Lower lobe of right lung (tissue), 2 donors: ENCODE measurements at regions not wholly inside any gene's neighbourhood (a gene's known extent, or its start where the extent isn't known, plus 50 kb on each side); places are given as distances from the start of the nearest gene placed in this dataset.

Experiments used
- ATAC-seq, 2 donors: fragments of 200-7000 bp; cut with Tn5 transposase; one replicate each; pipeline ENCODE4 v1.9.1; 2020 to 2022; ENCODE audit warnings: mild to moderate bottlenecking in 2 of 2, moderate library complexity in 2 of 2
- DNase-seq: peaks from one replicate; pipeline ENCODE4 v3.0.0-alpha.2; 2020
- H3K27ac ChIP-seq: fragments of 200-600 bp; one replicate; pipeline ENCODE4 v1.8.0; 2022
- H3K27me3 ChIP-seq: fragments of 200-600 bp; one replicate; pipeline ENCODE4 v1.8.0; 2022; ENCODE audit warnings: low read depth
- H3K36me3 ChIP-seq: fragments of 200-600 bp; one replicate; pipeline ENCODE4 v1.8.0; 2022; ENCODE audit warnings: mild to moderate bottlenecking
- H3K4me1 ChIP-seq: fragments of 200-600 bp; one replicate; pipeline ENCODE4 v1.8.0; 2022
- H3K4me3 ChIP-seq: fragments of 200-600 bp; one replicate; pipeline ENCODE4 v1.8.0; 2022; ENCODE audit warnings: mild to moderate bottlenecking
- H3K9me3 ChIP-seq: fragments of 200-600 bp; one replicate; pipeline ENCODE4 v1.8.0; 2022
- intact Hi-C: fragments of 100-400 bp; cut with DNase I; formaldehyde crosslinking; loops from one replicate; pipeline ENCODE4 v1.11.0; 2022
- TF ChIP-seq, protein P1 (sequence below): fragments of 200-600 bp; IDR thresholded peaks from one replicate; pipeline ENCODE4 v1.8.0; 2022; ENCODE audit warnings: antibody characterized with exemption, mild to moderate bottlenecking
- donor health status: DM: no; HTN: yes; CAD: no; lungs with severe emphysema.

DNA sequence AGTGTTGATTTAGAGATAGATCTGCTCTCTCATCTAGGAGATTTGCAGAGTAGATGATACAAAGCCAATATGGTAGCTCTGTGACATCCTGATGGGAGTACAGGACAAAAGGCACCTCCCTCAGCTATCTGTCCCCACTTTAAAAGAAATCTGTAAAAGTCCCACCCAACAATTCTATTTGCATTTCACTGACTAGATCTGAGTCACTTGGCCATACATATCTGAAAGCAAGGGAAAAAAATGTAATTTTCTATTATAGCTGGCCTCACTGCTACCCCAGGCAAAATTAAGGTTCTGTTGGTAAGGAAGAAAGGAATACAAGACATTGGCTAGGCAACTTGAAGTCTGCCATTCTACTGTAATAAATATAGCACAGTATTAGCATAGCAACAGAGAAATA lies 96.2 kb upstream of the RNF180 start:
- Histone ChIP-seq H3K4me1 (no peaks in the 10 kb centered on the region), H3K27me3 (no peaks in the 10 kb centered on the region), H3K4me3 (no peak overlapping the region), H3K36me3 (no peaks in the 10 kb centered on the region), H3K27ac (no peak overlapping the region), H3K9me3 (no peaks in the 10 kb centered on the region)
- DNase-seq (no peak), ATAC-seq (no peak)
- intact Hi-C loops, result no loop called here
- TF ChIP-seq, protein P1, sequence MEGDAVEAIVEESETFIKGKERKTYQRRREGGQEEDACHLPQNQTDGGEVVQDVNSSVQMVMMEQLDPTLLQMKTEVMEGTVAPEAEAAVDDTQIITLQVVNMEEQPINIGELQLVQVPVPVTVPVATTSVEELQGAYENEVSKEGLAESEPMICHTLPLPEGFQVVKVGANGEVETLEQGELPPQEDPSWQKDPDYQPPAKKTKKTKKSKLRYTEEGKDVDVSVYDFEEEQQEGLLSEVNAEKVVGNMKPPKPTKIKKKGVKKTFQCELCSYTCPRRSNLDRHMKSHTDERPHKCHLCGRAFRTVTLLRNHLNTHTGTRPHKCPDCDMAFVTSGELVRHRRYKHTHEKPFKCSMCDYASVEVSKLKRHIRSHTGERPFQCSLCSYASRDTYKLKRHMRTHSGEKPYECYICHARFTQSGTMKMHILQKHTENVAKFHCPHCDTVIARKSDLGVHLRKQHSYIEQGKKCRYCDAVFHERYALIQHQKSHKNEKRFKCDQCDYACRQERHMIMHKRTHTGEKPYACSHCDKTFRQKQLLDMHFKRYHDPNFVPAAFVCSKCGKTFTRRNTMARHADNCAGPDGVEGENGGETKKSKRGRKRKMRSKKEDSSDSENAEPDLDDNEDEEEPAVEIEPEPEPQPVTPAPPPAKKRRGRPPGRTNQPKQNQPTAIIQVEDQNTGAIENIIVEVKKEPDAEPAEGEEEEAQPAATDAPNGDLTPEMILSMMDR, result no peak

DNA sequence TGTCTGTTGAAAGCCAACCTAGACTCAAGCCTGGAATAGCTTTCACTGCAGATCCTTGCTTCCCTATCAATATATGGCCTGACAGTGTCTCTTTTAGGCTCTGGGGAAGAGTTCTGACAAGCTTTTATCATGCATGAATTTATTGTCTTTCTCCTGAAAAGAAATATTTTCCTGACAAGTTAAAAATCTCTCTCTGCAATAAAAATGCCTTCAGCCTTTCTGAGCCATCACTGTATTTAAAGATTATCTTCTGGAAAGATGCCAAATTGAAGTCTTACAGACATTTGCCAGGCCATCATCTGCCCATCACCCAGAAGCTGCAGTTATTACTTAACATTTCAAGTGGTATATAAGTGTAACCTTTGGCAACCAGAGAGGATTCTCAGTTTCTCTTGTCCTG lies 88.1 kb upstream of the HTR1A start:
- H3K4me1 ChIP-seq, result no peaks in the 10 kb centered on the region
- TF ChIP-seq, protein P1, result no peak
- no peaks in the 10 kb centered on the region for H3K27me3 ChIP-seq
- intact Hi-C loops, result no loop called here
- no peak overlapping the region for H3K4me3 ChIP-seq
- H3K9me3 ChIP-seq, result no peaks in the 10 kb centered on the region
- no peaks in the 10 kb centered on the region for H3K36me3 ChIP-seq
- ATAC-seq (no peak), DNase-seq (no peak)
- no peak overlapping the region for H3K27ac ChIP-seq

DNA sequence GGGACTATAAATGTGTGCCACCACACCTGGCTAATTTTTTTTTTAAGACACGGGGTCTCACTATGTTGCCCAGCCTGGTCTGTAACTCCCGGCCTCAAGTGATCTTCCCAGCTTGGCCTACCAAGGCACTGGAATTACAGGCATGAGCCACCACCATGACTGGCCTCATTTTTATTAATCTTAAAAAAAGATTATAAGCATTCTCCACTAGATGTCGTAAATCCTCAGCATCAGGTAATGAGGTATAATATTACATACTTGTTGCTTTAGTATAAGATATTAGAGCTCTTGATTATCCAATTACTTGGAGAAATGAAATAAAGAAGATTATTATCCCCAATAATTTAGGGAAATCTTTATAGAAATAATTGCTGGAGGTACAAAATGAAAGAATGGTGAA lies 78.2 kb upstream of the HTR1A start:
- no peaks in the 10 kb centered on the region for H3K36me3 ChIP-seq
- intact Hi-C loops, result no loop called here
- TF ChIP-seq, protein P1, result no peak
- no peaks in the 10 kb centered on the region for H3K27me3 ChIP-seq
- no peaks in the 10 kb centered on the region for H3K4me1 ChIP-seq
- DNase-seq (no peak), ATAC-seq (no peak)
- H3K9me3 ChIP-seq, result no peaks in the 10 kb centered on the region
- H3K4me3 ChIP-seq, result no peak overlapping the region
- H3K27ac ChIP-seq, result no peak overlapping the region

DNA sequence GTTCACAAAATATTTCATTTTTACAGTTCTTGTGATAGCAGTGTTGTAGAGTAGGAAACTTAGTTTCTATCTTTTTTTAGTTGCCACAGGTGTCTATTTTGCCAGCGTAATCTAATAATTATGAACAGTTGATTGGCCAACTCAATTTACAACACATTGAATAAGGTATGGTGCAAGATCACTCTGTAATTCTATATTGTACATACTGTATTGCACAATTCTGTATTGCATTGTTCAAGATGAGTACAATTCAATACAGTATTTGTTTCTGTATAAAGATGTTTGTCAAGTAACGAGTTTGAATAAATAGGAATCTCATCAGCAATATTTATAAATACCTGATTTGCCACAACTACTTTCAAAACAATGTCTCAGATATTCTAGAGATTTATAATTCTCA lies 64.2 kb upstream of the HTR1A start:
- H3K27ac ChIP-seq, result no peak overlapping the region
- no peaks in the 10 kb centered on the region for H3K4me1 ChIP-seq
- H3K36me3 ChIP-seq, result no peaks in the 10 kb centered on the region
- intact Hi-C loops, result no loop called here
- ATAC-seq (no peak), DNase-seq (no peak)
- TF ChIP-seq, protein P1, result no peak
- no peaks in the 10 kb centered on the region for H3K9me3 ChIP-seq
- H3K27me3 ChIP-seq, result no peaks in the 10 kb centered on the region
- H3K4me3 ChIP-seq, result no peak overlapping the region

DNA sequence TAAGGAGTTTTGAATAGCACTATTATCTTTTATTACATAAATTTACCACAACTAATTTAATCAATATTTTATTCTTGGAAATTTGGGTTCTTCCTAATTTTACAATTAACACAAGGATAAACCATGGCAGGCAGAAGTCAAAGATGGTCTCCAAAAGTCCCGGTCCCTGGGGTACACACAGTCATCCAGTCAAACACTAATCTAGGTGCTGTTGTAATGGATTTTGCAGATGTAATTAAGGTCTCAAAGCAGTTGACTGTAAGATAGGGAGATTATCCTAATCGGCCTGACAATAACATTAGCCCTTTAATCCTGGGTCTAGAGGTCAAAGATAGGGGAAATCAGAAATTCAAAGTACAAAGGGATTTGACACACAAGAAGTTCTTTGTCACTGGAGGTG lies 57.5 kb upstream of the HTR1A start:
- intact Hi-C loops, result no loop called here
- H3K27me3 ChIP-seq, result no peaks in the 10 kb centered on the region
- no peak overlapping the region for H3K27ac ChIP-seq
- DNase-seq (no peak), ATAC-seq (no peak)
- no peaks in the 10 kb centered on the region for H3K4me1 ChIP-seq
- no peak overlapping the region for H3K4me3 ChIP-seq
- TF ChIP-seq, protein P1, result no peak
- H3K36me3 ChIP-seq, result no peaks in the 10 kb centered on the region
- no peaks in the 10 kb centered on the region for H3K9me3 ChIP-seq

DNA sequence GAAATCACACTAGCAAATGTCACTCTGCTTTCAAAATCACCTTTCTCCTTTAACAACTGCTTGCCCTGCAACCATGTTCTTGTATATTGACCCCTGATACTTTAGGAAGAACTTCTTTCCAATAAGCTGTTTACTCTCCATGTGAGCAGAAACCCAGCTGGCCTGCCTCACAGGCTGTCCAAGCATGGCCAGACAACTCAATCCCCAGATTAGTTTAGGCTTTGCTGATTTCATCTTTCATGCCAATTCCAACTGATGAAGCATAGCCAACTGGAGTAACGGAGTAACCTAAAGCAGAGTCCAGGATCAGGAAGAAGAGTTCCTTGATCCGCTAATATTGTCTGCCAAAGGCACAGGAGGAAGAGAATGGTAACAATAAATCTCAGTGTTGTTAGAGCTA lies 56.7 kb upstream of the HTR1A start:
- Histone ChIP-seq H3K9me3 (no peaks in the 10 kb centered on the region), H3K27ac (no peak overlapping the region), H3K4me1 (no peaks in the 10 kb centered on the region), H3K36me3 (no peaks in the 10 kb centered on the region), H3K4me3 (no peak overlapping the region), H3K27me3 (no peaks in the 10 kb centered on the region)
- TF ChIP-seq, protein P1, result no peak
- DNase-seq, result no peak
- intact Hi-C loops, result no loop called here
- ATAC-seq, result no peak
